ENCODE measurements at regions not wholly inside any gene's neighbourhood (a gene's known extent, or its start where the extent isn't known, plus 50 kb on each side); places are given as distances from the start of the nearest gene placed in this dataset.

GRCh38 chr5:164377746-164378145 lies 872.3 kb downstream of the MAT2B start:
- H3K27ac Mint-ChIP-seq, result no peak overlapping the region
- H3K27me3 ChIP-seq (replicated peaks in 1 of 4; ENCODE audit: control extremely low read depth in 1 of 4, control insufficient read depth in 3 of 4, insufficient read depth in 4 of 4, low read length in 3 of 4), result no peaks in the 10 kb centered on the region
- TF ChIP-seq EZH2 (IDR thresholded peaks at IDR 0.05; ENCODE audit: borderline replicate concordance, insufficient read depth, low read depth, low read length, poor library complexity, severe bottlenecking) (no peak), CTCF (IDR thresholded peaks at IDR 0.05) (no peak)
- intact Hi-C loops (cut with micrococcal nuclease), result no loop called here
- peaks cover 4% of the 10 kb centered on the region for H3K9me3 Mint-ChIP-seq (ENCODE audit: insufficient read depth)
- H3K4me1 ChIP-seq (ENCODE audit: control insufficient read depth in 2 of 2, insufficient read depth in 2 of 2, low read length in 2 of 2), result no peaks in the 10 kb centered on the region
- no peak for DNase-seq
- H3K79me2 ChIP-seq (ENCODE audit: control insufficient read depth, insufficient read depth, low read length), result no peaks in the 10 kb centered on the region
- H3K4me1 Mint-ChIP-seq, result no peaks in the 10 kb centered on the region
- H3K9me3 ChIP-seq (ENCODE audit: control extremely low read depth in 1 of 3, control insufficient read depth in 2 of 3, insufficient read depth in 1 of 3, low read length in 2 of 3), result no peaks in the 10 kb centered on the region
- no peak overlapping the region for H3K4me2 ChIP-seq (replicated peaks; ENCODE audit: low read depth, low read length, poor library complexity, severe bottlenecking)
- no peak overlapping the region for H2AFZ ChIP-seq (ENCODE audit: insufficient read depth, low read depth, low read length, poor library complexity, severe bottlenecking)
- no peak overlapping the region for H3K4me3 ChIP-seq (ENCODE audit: control extremely low read depth in 1 of 5, extremely low read depth in 1 of 5, insufficient read depth in 1 of 5, low read depth in 2 of 5, low read length in 4 of 5)
- no peaks in the 10 kb centered on the region for H3K27me3 Mint-ChIP-seq
- no peak overlapping the region for H3K27ac ChIP-seq (ENCODE audit: low read length in 2 of 2)
- H3K36me3 ChIP-seq (replicated peaks in 1 of 2; ENCODE audit: control extremely low read depth in 1 of 2, control insufficient read depth in 1 of 2, extremely low read depth in 1 of 2, insufficient read depth in 2 of 2, low read length in 1 of 2), result no peaks in the 10 kb centered on the region
- no peak overlapping the region for H3K4me3 Mint-ChIP-seq
- no peak for ATAC-seq (ENCODE audit: low read depth)
- no peaks in the 10 kb centered on the region for H4K20me1 ChIP-seq (ENCODE audit: control insufficient read depth, insufficient read depth, low read length, poor library complexity, severe bottlenecking)
- ChIA-PET POLR2A (no interaction called here), CTCF (no interaction called here)
- no peak overlapping the region for H3K9ac ChIP-seq (ENCODE audit: low read length)

DNA sequence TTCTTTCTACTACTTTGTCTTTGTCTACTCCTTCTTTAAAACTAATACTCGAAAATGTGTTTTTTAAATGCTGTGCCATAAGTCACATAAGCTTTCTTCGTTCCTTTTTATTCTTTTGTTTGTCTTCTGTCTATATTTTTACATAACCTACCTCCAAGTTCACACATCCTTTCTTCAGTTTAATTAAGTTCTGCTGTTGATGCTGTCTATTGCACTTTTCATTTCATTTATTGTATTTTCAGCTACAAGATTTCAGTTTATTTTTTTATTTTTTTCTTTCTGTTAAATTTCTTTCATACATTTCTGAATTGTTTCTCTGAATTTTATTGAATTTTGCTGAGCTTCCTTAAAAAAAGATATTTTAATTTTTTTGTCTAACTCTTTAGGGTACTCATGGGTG lies 878.2 kb downstream of the MAT2B start:
- no peak overlapping the region for H3K4me3 Mint-ChIP-seq
- no peak overlapping the region for H3K27ac ChIP-seq (ENCODE audit: low read length in 2 of 2)
- H3K4me3 ChIP-seq (ENCODE audit: control extremely low read depth in 1 of 5, extremely low read depth in 1 of 5, insufficient read depth in 1 of 5, low read depth in 2 of 5, low read length in 4 of 5), result no peak overlapping the region
- H3K4me1 ChIP-seq (ENCODE audit: control insufficient read depth in 2 of 2, insufficient read depth in 2 of 2, low read length in 2 of 2), result no peaks in the 10 kb centered on the region
- peaks cover 0 to 3% (median 0%) of the 10 kb centered on the region in 3 donors for H3K9me3 ChIP-seq (ENCODE audit: control extremely low read depth in 1 of 3, control insufficient read depth in 2 of 3, insufficient read depth in 1 of 3, low read length in 2 of 3)
- DNase-seq (no peak), ATAC-seq (ENCODE audit: low read depth) (no peak)
- H3K79me2 ChIP-seq (ENCODE audit: control insufficient read depth, insufficient read depth, low read length), result no peaks in the 10 kb centered on the region
- no peaks in the 10 kb centered on the region for H3K4me1 Mint-ChIP-seq
- peaks cover 11% of the 10 kb centered on the region for H3K9me3 Mint-ChIP-seq (ENCODE audit: insufficient read depth)
- no CpG with 5 or more reads among the region's 2 CpGs for WGBS (ENCODE audit: insufficient coverage)
- no peak overlapping the region for H3K4me2 ChIP-seq (replicated peaks; ENCODE audit: low read depth, low read length, poor library complexity, severe bottlenecking)
- no peak overlapping the region for H2AFZ ChIP-seq (ENCODE audit: insufficient read depth, low read depth, low read length, poor library complexity, severe bottlenecking)
- H3K36me3 ChIP-seq (replicated peaks in 1 of 2; ENCODE audit: control extremely low read depth in 1 of 2, control insufficient read depth in 1 of 2, extremely low read depth in 1 of 2, insufficient read depth in 2 of 2, low read length in 1 of 2), result no peaks in the 10 kb centered on the region
- CTCF ChIA-PET, result no interaction called here
- no peak for TF ChIP-seq CTCF (IDR thresholded peaks at IDR 0.05)
- TF ChIP-seq EZH2 (IDR thresholded peaks at IDR 0.05; ENCODE audit: borderline replicate concordance, insufficient read depth, low read depth, low read length, poor library complexity, severe bottlenecking), result no peak
- no peaks in the 10 kb centered on the region for H4K20me1 ChIP-seq (ENCODE audit: control insufficient read depth, insufficient read depth, low read length, poor library complexity, severe bottlenecking)
- H3K27me3 Mint-ChIP-seq, result no peaks in the 10 kb centered on the region
- H3K27ac Mint-ChIP-seq, result no peak overlapping the region
- intact Hi-C loops (cut with micrococcal nuclease), result no loop called here
- POLR2A ChIA-PET, result no interaction called here
- no peak overlapping the region for H3K9ac ChIP-seq (ENCODE audit: low read length)
- no peaks in the 10 kb centered on the region for H3K27me3 ChIP-seq (replicated peaks in 1 of 4; ENCODE audit: control extremely low read depth in 1 of 4, control insufficient read depth in 3 of 4, insufficient read depth in 4 of 4, low read length in 3 of 4)
